Natural killer cell (primary cell): ENCODE measurements at regions not wholly inside any gene's neighbourhood (a gene's known extent, or its start where the extent isn't known, plus 50 kb on each side); places are given as distances from the start of the nearest gene placed in this dataset.

Experiments used
- ATAC-seq, 3 donors: fragments of 150-1000 bp in 2 of 3; fragments of 200-7000 bp in 1 of 3; cut with Tn5 transposase; 1 replicate in 1 of 3; 2 replicates in 2 of 3; pipeline ENCODE4 v1.10.0; 2021; ENCODE audit warnings: mild to moderate bottlenecking in 2 of 3, moderate library complexity in 2 of 3
- DNase-seq, 2 donors: peaks; one replicate each; pipeline versions ENCODE4 v3.0.0 to v3.0.0-alpha.2; 2013 to 2021; ENCODE audit warnings: mixed read lengths in 1 of 2
- H3K27ac ChIP-seq: one replicate; pipeline ENCODE4 v1.5.1; 2013; ENCODE audit warnings: mild to moderate bottlenecking, low read length
- H3K27me3 ChIP-seq: one replicate; pipeline ENCODE4 v1.6.1; 2013; ENCODE audit warnings: low read length; ENCODE audit not compliant: control insufficient read depth, insufficient read depth
- H3K36me3 ChIP-seq: one replicate; pipeline ENCODE4 v1.6.1; 2013; ENCODE audit warnings: low read length; ENCODE audit not compliant: control insufficient read depth, insufficient read depth
- H3K4me1 ChIP-seq: one replicate; pipeline ENCODE4 v1.6.1; 2013; ENCODE audit warnings: low read length; ENCODE audit not compliant: control insufficient read depth, insufficient read depth
- H3K4me3 ChIP-seq: one replicate; pipeline ENCODE4 v1.5.1; 2013; ENCODE audit warnings: low read length
- H3K9me3 ChIP-seq: one replicate; pipeline ENCODE4 v1.6.1; 2013; ENCODE audit warnings: low read length; ENCODE audit not compliant: control insufficient read depth, insufficient read depth
- H3K27ac Mint-ChIP-seq, 2 donors: one replicate each; pipeline ENCODE4 v1.8.0; 2022; ENCODE audit warnings: mild to moderate bottlenecking in 2 of 2, mixed read lengths in 2 of 2, moderate library complexity in 1 of 2
- H3K27me3 Mint-ChIP-seq, 2 donors: one replicate each; pipeline ENCODE4 v1.8.0; 2022; ENCODE audit warnings: low read depth in 2 of 2, mixed read lengths in 2 of 2
- H3K36me3 Mint-ChIP-seq: one replicate; pipeline ENCODE4 v1.8.0; 2022; ENCODE audit warnings: mixed read lengths
- H3K4me1 Mint-ChIP-seq, 2 donors: one replicate each; pipeline ENCODE4 v1.8.0; 2022; ENCODE audit warnings: mixed read lengths in 2 of 2
- H3K4me3 Mint-ChIP-seq: one replicate; pipeline ENCODE4 v1.8.0; 2022; ENCODE audit warnings: mild to moderate bottlenecking, moderate library complexity, mixed read lengths
- H3K9me3 Mint-ChIP-seq, 2 donors: one replicate each; pipeline ENCODE4 v1.8.0; 2022; ENCODE audit warnings: mixed read lengths in 2 of 2
- WGBS: methylation state at CpG from one replicate; pipeline ENCODE4 v1.1.7; 2013; ENCODE audit warnings: missing lambda C conversion rate; ENCODE audit not compliant: insufficient coverage; 5-methylcytosine and 5-hydroxymethylcytosine counted together
- intact Hi-C: fragments of 100-400 bp; cut with micrococcal nuclease; formaldehyde crosslinking; loops from one replicate; pipeline ENCODE4 v1.14.2; 2022
- TF ChIP-seq, protein P1 (sequence below): fragments of 200-600 bp; IDR thresholded peaks from one replicate; pipeline ENCODE4 v1.8.0; 2022; ENCODE audit warnings: antibody characterized with exemption

DNA sequence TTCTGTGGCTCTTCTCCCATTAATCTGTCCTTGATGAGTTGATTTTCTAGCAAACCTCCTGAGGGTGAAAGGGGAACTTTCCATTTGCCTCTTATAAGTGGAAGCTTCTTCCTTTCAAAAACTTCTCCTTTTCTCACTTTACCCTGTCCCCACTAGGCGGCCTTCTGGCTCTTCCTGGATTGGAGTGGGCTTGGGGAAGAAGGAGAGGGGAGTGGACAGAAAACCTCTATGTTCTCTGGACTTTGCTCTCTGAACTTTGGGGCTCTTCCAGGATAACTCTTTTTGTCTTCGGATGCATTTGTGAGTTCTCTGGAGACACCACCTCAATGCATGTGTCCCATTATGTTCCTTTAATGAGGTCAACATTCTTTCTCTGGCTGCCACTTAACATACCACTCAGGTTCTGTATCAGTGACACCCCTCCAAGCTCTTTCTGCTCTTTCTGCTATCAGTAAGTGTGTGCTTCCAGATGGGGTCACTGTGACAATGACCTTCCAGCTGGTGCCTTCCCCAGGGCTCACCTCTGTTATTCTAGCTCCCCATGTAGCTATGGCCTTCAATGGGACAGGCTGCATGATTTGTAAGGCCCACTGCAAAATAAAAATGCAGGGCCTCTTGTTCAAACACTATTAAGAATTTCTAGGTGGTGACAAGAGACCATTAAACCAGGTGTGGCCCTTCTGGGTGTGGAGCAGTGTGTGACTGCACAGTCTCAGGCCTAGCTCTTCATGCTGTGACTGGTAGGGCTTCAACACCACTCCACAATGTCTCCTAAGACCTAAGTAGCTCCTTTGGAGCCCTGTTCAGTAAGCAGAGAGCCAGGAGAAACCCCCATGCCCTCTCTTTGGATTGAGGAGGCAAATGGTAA lies 389.2 kb downstream of the EFNB2 start:
- H3K4me1 Mint-ChIP-seq = no peaks in the 10 kb centered on the region

DNA sequence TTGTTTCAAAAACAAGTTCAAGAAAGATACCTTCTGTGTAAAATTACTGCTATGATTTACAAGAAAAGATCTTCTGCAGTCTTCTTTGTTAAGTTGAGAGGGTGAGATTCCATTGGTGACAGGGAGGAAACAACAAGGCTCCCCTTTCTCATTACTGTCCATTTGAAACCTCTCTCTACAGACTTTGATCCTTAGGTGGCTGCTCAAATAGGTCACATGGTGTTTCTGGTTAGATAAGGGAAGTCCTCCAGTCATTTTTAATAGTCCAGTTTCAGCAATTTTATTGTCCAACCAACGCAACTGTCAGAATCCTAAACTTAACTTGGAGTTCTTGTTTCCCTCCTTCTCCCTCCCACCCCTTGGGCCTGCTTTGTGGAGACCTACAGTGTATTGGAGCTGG lies 390.4 kb downstream of the EFNB2 start:
- Histone ChIP-seq H3K27ac (no peak overlapping the region), H3K9me3 (no peaks in the 10 kb centered on the region), H3K36me3 (no peaks in the 10 kb centered on the region), H3K4me3 (no peak overlapping the region), H3K27me3 (no peaks in the 10 kb centered on the region), H3K4me1 (no peaks in the 10 kb centered on the region)
- ATAC-seq (no peak), DNase-seq (no peak)
- intact Hi-C loops = no loop called here
- no peaks in the 10 kb centered on the region for H3K4me1 Mint-ChIP-seq
- 88% methylated on average over 1 of the region's 1 CpG for WGBS
- no peak overlapping the region for H3K27ac Mint-ChIP-seq
- H3K9me3 Mint-ChIP-seq = peaks cover 0 to 9% of the 10 kb centered on the region in 2 donors
- H3K4me3 Mint-ChIP-seq = no peak overlapping the region
- TF ChIP-seq, protein P1, sequence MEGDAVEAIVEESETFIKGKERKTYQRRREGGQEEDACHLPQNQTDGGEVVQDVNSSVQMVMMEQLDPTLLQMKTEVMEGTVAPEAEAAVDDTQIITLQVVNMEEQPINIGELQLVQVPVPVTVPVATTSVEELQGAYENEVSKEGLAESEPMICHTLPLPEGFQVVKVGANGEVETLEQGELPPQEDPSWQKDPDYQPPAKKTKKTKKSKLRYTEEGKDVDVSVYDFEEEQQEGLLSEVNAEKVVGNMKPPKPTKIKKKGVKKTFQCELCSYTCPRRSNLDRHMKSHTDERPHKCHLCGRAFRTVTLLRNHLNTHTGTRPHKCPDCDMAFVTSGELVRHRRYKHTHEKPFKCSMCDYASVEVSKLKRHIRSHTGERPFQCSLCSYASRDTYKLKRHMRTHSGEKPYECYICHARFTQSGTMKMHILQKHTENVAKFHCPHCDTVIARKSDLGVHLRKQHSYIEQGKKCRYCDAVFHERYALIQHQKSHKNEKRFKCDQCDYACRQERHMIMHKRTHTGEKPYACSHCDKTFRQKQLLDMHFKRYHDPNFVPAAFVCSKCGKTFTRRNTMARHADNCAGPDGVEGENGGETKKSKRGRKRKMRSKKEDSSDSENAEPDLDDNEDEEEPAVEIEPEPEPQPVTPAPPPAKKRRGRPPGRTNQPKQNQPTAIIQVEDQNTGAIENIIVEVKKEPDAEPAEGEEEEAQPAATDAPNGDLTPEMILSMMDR = no peak
- H3K36me3 Mint-ChIP-seq = no peaks in the 10 kb centered on the region
- no peaks in the 10 kb centered on the region for H3K27me3 Mint-ChIP-seq

More for the DNA sequence above, 389.2 kb downstream of the EFNB2 start:
- Mint-ChIP-seq H3K36me3 (no peaks in the 10 kb centered on the region), H3K9me3 (peaks cover 0 to 9% of the 10 kb centered on the region in 2 donors), H3K27me3 (no peaks in the 10 kb centered on the region), H3K4me3 (no peak overlapping the region), H3K27ac (no peak overlapping the region)
- Histone ChIP-seq H3K4me1 (no peaks in the 10 kb centered on the region), H3K4me3 (no peak overlapping the region), H3K9me3 (no peaks in the 10 kb centered on the region), H3K36me3 (no peaks in the 10 kb centered on the region), H3K27me3 (no peaks in the 10 kb centered on the region), H3K27ac (no peak overlapping the region)
- intact Hi-C loops = no loop called here
- DNase-seq (no peak), ATAC-seq (no peak)
- 54% methylated on average over 2 of the region's 2 CpGs for WGBS
- TF ChIP-seq, protein P1 = no peak

DNA sequence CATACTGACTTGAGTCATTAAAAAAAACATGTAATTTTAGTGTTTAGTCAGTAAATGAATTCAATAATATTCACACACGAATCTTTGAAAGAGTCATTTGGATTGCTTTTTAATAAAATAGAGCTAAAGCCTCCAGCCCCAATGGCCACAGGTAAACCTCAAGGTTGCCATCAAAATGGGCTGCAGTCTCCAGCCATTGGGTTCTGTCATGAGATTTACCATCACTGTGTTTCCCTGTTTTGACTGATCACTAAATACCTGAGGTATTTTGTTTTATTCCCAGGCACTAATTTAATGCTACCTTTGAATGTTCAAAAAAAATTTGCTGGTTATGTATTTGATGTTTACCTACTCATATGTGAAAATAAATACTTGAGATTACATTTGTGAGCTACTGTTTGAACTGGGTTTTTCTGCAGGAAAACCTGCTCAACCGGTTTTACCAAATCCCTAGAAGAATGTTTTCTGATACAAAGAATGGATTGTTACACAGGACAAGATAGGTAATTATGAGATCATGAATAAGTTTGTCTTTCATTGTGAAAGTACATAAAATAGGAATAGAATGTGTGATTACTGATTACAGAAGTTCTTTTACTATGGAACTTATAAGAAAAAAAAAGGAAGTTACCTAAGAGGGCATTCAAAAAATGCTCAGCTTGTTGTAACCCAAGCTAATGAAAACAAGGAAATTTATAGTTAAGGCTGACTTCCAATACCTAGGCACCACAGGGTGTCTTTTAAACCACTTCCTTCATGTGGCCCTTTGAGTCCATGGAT lies 391.3 kb downstream of the EFNB2 start:
- peaks cover 0 to 9% of the 10 kb centered on the region in 2 donors for H3K9me3 Mint-ChIP-seq
- ATAC-seq = no peak
- H3K27ac Mint-ChIP-seq = no peak overlapping the region
- Histone ChIP-seq H3K27ac (no peak overlapping the region), H3K9me3 (no peaks in the 10 kb centered on the region), H3K27me3 (no peaks in the 10 kb centered on the region), H3K4me3 (no peak overlapping the region), H3K4me1 (no peaks in the 10 kb centered on the region), H3K36me3 (no peaks in the 10 kb centered on the region)
- DNase-seq = no peak
- H3K27me3 Mint-ChIP-seq = no peaks in the 10 kb centered on the region
- no peak overlapping the region for H3K4me3 Mint-ChIP-seq
- H3K4me1 Mint-ChIP-seq = no peaks in the 10 kb centered on the region
- no peaks in the 10 kb centered on the region for H3K36me3 Mint-ChIP-seq
- TF ChIP-seq, protein P1 = no peak
- WGBS = 87% methylated on average over 2 of the region's 2 CpGs
- intact Hi-C loops = no loop called here
